ENCODE measurements at regions not wholly inside any gene's neighbourhood (a gene's known extent, or its start where the extent isn't known, plus 50 kb on each side); places are given as distances from the start of the nearest gene placed in this dataset.

- Mint-ChIP-seq H3K9me3 (peaks cover 2 to 8% of the 10 kb centered on the region in 2 experiments; a peak in 4 of 5 replicates), H3K36me3 (ENCODE audit: insufficient read depth in 1 of 3, low read depth in 3 of 3) (no peaks in the 10 kb centered on the region; a peak in 1 of 7 replicates), H3K4me1 (0 out of 4 replicates have a peak, but pooled peaks cover 0 to 2% of the 10 kb centered on the region in 2 experiments), H3K27ac (no peak overlapping the region), H3K27me3 (ENCODE audit: low read depth) (no peaks in the 10 kb centered on the region), H3K4me3 (no peak overlapping the region)
- Histone ChIP-seq H3K79me1 (ENCODE audit: insufficient read depth, low read depth, low read length, poor library complexity, severe bottlenecking) (no peaks in the 10 kb centered on the region), H3K56ac (ENCODE audit: insufficient read length, low read depth, low read length) (no peak overlapping the region), H2BK120ac (ENCODE audit: low read depth, low read length, poor library complexity, severe bottlenecking) (no peak overlapping the region), H3K14ac (ENCODE audit: insufficient read depth, low read length) (no peak overlapping the region), H3K18ac (ENCODE audit: insufficient read length, low read depth, low read length) (no peak overlapping the region), H3K4me1 (ENCODE audit: insufficient read depth, low read length) (no peaks in the 10 kb centered on the region; the same call in 1 of the 2 replicates), H2BK5ac (ENCODE audit: insufficient read length, low read length) (no peak overlapping the region), H3K27ac (ENCODE audit: insufficient read length, low read depth, low read length) (no peak overlapping the region), H4K5ac (ENCODE audit: insufficient read length, low read depth, low read length) (no peak overlapping the region), H2BK15ac (ENCODE audit: low read depth, low read length) (no peak overlapping the region), H2AK5ac (ENCODE audit: insufficient read length, low read length) (no peak overlapping the region), H4K91ac (ENCODE audit: insufficient read length, low read depth, low read length) (no peak overlapping the region), H3K4me2 (ENCODE audit: insufficient read depth, insufficient read length, low read length) (no peak overlapping the region), H3K23me2 (ENCODE audit: insufficient read length, low read depth, low read length, poor library complexity, severe bottlenecking) (no peaks in the 10 kb centered on the region), H2BK12ac (ENCODE audit: insufficient read length, low read depth, low read length) (no peak overlapping the region), H3K79me2 (ENCODE audit: insufficient read depth, low read length) (no peaks in the 10 kb centered on the region), H3K9me3 (ENCODE audit: control insufficient read depth, low read depth, low read length) (no peaks in the 10 kb centered on the region), H4K20me1 (ENCODE audit: control insufficient read depth, insufficient read depth, insufficient read length) (no peaks in the 10 kb centered on the region), H2AFZ (ENCODE audit: low read length) (no peak overlapping the region), H3K9ac (ENCODE audit: extremely low read depth, insufficient read length, low read length) (no peak overlapping the region), H4K8ac (replicated peaks; ENCODE audit: insufficient read length, low read depth, low read length) (no peak overlapping the region), H3K23ac (ENCODE audit: insufficient read length, low read depth, low read length) (no peak overlapping the region), H3K27me3 (ENCODE audit: insufficient read depth, low read length) (no peaks in the 10 kb centered on the region), H3K4ac (ENCODE audit: low read depth, low read length) (no peak overlapping the region), H2BK20ac (ENCODE audit: low read depth, low read length, poor library complexity, severe bottlenecking) (no peak overlapping the region), H3T11ph (ENCODE audit: low read length) (no peak overlapping the region)
- TF ChIP-seq, protein P1, sequence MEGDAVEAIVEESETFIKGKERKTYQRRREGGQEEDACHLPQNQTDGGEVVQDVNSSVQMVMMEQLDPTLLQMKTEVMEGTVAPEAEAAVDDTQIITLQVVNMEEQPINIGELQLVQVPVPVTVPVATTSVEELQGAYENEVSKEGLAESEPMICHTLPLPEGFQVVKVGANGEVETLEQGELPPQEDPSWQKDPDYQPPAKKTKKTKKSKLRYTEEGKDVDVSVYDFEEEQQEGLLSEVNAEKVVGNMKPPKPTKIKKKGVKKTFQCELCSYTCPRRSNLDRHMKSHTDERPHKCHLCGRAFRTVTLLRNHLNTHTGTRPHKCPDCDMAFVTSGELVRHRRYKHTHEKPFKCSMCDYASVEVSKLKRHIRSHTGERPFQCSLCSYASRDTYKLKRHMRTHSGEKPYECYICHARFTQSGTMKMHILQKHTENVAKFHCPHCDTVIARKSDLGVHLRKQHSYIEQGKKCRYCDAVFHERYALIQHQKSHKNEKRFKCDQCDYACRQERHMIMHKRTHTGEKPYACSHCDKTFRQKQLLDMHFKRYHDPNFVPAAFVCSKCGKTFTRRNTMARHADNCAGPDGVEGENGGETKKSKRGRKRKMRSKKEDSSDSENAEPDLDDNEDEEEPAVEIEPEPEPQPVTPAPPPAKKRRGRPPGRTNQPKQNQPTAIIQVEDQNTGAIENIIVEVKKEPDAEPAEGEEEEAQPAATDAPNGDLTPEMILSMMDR (conservative IDR thresholded peaks at IDR 0.05) = no peak
- no peak for DNase-seq
- WGBS (ENCODE audit: extremely low coverage, insufficient read length, low lambda C conversion rate) = no CpG with 5 or more reads among the region's 2 CpGs
These were observed 247.4 kb upstream of the GIMD1 start for GRCh38 chr4:106615961-106616360.

Data from H9 (cell line).